Activated CD8-positive, alpha-beta memory T cell treated with anti-CD3 and anti-CD28 coated beads, Interleukin-2, amount 10 ng/mL, durations not matched to agents 7 days and 5 days (primary cell): ENCODE measurements at regions not wholly inside any gene's neighbourhood (a gene's known extent, or its start where the extent isn't known, plus 50 kb on each side); places are given as distances from the start of the nearest gene placed in this dataset.
"Not testable (repeated sequence)": the region's sequence is repeated elsewhere in the genome, so short reads cannot be mapped to it uniquely, and the experiment has no call there.

Experiments
- ATAC-seq: fragments of 150-1000 bp; cut with Tn5 transposase; one replicate; pipeline ENCODE4 v1.10.0; 2021; ENCODE audit warnings: moderate library complexity
- CTCF ChIA-PET: fragments of 350-600 bp; sonication (Branson Sonifier 250); formaldehyde crosslinking; loops from one replicate; lab custom pipeline; 2021; ENCODE audit warnings: antibody characterized with exemption; lab: Charles Lee
- DNase-seq: peaks from one replicate; pipeline ENCODE4 v3.0.0-alpha.2; 2020
- H3K27ac Mint-ChIP-seq: one replicate; pipeline ENCODE4 v1.8.0; 2021; ENCODE audit warnings: mild to moderate bottlenecking, mixed read lengths
- H3K27me3 Mint-ChIP-seq: one replicate; pipeline ENCODE4 v1.8.0; 2021; ENCODE audit warnings: mixed read lengths
- H3K36me3 Mint-ChIP-seq: one replicate; pipeline ENCODE4 v1.8.0; 2021; ENCODE audit warnings: mild to moderate bottlenecking, mixed read lengths
- H3K4me1 Mint-ChIP-seq: one replicate; pipeline ENCODE4 v1.8.0; 2021; ENCODE audit warnings: mixed read lengths
- H3K4me3 Mint-ChIP-seq: one replicate; pipeline ENCODE4 v1.8.0; 2021; ENCODE audit warnings: mild to moderate bottlenecking, moderate library complexity, mixed read lengths
- H3K9me3 Mint-ChIP-seq: one replicate; pipeline ENCODE4 v1.8.0; 2022; ENCODE audit warnings: low read depth, mixed read lengths

DNA sequence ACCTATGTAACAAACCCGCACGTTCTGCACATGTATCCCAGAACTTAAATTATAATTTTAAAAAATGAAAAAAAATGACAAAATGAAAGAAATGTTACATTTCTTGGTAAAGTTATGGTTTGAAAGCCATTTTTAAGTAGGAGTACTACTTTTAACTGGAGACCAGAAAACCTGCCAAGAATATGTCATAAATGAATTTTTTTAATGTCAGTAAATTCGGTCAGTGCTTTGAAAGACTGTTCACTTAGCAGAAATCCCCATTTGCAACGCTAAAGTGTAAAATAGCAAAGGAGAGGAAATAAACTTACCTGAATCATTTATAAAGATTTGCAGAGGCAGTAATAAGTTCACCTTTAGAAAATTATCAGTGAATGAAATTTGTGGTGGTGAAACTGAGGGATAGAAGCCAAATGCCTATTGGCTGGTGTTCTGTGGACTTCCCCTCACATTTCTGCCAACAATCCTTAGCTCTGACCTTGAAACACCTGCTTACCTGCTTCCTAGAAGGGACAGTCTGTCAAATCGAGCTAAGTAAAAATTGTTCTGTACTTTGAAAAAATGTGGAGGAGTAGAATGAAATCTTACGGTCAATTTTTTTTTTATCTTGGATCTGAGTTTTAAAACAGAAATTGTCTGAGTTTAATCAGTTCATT lies 714.2 kb downstream of the SLC6A15 start:
- H3K36me3 Mint-ChIP-seq: no peaks in the 10 kb centered on the region
- ATAC-seq (no peak), DNase-seq (no peak)
- peaks cover 10% of the 10 kb centered on the region for H3K9me3 Mint-ChIP-seq
- no peaks in the 10 kb centered on the region for H3K27me3 Mint-ChIP-seq
- no peaks in the 10 kb centered on the region for H3K4me1 Mint-ChIP-seq
- no peak overlapping the region for H3K27ac Mint-ChIP-seq
- CTCF ChIA-PET: no interaction called here
- no peak overlapping the region for H3K4me3 Mint-ChIP-seq

DNA sequence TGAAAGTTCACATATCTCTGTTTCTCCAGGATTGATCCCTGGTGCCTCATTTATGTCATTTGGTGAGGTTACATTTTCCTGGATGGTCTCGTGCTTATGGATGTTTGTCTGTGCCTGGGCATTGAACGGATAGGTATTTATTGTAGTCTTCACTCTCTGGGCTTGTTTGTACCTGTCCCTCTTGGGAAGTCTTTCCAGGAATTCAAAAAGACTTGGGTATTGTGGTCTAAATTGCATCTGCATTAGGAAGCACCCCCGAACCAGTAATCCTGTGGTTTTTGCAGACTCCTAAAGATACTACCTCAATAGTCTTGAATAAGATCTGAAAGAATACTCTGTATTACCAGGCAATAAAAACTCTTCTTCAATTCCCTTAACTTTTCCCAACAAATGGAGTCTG lies 720.8 kb downstream of the SLC6A15 start:
- peaks cover 12% of the 10 kb centered on the region for H3K9me3 Mint-ChIP-seq
- no peak overlapping the region for H3K27ac Mint-ChIP-seq
- no peak overlapping the region for H3K4me3 Mint-ChIP-seq
- no peaks in the 10 kb centered on the region for H3K36me3 Mint-ChIP-seq
- DNase-seq (no peak), ATAC-seq (no peak)
- CTCF ChIA-PET: no interaction called here
- no peaks in the 10 kb centered on the region for H3K27me3 Mint-ChIP-seq
- H3K4me1 Mint-ChIP-seq: no peaks in the 10 kb centered on the region

DNA sequence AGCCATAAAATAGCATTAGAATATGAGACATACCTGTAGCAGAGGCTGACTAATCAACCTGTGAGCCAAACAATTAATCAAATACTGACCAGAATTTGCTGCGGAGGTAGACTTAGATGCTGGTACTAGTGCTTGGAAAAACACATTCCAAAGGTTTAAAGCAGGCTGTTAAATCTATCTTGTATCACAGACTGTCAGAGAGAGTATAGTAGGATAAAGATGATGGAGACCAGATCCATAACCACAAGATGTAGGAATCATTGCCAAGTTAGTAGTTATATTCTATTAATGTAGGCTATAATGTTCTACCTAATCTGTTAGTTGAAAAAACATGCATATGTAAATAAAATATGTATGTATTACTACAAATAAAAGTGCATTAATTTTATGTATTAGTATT lies 726.2 kb downstream of the SLC6A15 start:
- CTCF ChIA-PET: no interaction called here
- ATAC-seq (no peak), DNase-seq (no peak)
- H3K4me1 Mint-ChIP-seq: no peaks in the 10 kb centered on the region
- H3K9me3 Mint-ChIP-seq: peaks cover 6% of the 10 kb centered on the region
- no peaks in the 10 kb centered on the region for H3K27me3 Mint-ChIP-seq
- no peaks in the 10 kb centered on the region for H3K36me3 Mint-ChIP-seq
- H3K27ac Mint-ChIP-seq: no peak overlapping the region
- H3K4me3 Mint-ChIP-seq: no peak overlapping the region

DNA sequence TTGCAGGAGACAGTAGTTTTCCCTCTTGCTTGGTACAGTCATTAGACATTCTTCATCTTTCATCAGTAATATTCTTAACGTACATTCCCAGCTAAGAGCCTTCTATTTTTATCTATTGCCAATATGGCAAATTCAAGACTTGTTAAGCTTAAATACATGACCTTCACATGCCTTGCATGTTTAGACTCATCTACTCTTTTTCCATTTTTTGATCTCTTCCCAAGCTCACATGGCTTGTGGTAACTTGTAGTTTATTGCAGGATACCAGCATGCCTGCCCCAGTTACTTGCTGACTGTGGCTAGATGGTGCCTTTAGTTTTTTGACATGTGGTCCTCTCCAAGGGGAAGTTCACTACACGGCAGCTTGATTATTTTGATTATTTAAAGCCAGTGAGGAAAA lies 729.0 kb downstream of the SLC6A15 start:
- ATAC-seq (no peak), DNase-seq (no peak)
- H3K27ac Mint-ChIP-seq: no peak overlapping the region
- H3K27me3 Mint-ChIP-seq: no peaks in the 10 kb centered on the region
- H3K36me3 Mint-ChIP-seq: no peaks in the 10 kb centered on the region
- peaks cover 7% of the 10 kb centered on the region for H3K9me3 Mint-ChIP-seq
- CTCF ChIA-PET: no interaction called here
- H3K4me3 Mint-ChIP-seq: no peak overlapping the region
- no peaks in the 10 kb centered on the region for H3K4me1 Mint-ChIP-seq

DNA sequence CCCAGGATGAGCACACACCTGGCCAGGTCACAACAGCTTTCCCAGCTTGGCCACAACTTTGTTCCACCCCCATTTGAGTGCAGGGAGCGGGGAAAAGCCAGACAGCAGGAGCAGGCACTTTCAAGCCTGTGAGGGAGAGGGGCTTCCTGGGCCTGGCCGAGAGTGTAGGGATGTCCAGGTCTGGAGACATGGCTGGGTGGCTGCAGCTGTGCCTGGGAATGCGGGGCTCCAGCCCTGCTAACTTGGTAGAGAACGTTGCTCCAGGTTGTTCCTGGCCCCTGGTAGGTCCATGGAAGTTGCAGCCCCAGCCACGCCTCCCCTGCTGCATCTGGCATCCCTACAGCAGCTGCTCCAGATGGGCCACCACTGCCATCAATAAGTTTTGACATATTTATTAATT lies 738.5 kb downstream of the SLC6A15 start:
- no peaks in the 10 kb centered on the region for H3K27me3 Mint-ChIP-seq
- H3K4me3 Mint-ChIP-seq: no peak overlapping the region
- no peaks in the 10 kb centered on the region for H3K4me1 Mint-ChIP-seq
- DNase-seq: no peak
- no peak overlapping the region for H3K27ac Mint-ChIP-seq
- H3K36me3 Mint-ChIP-seq: no peaks in the 10 kb centered on the region
- CTCF ChIA-PET: no interaction called here
- no peaks in the 10 kb centered on the region for H3K9me3 Mint-ChIP-seq
- ATAC-seq: no peak

DNA sequence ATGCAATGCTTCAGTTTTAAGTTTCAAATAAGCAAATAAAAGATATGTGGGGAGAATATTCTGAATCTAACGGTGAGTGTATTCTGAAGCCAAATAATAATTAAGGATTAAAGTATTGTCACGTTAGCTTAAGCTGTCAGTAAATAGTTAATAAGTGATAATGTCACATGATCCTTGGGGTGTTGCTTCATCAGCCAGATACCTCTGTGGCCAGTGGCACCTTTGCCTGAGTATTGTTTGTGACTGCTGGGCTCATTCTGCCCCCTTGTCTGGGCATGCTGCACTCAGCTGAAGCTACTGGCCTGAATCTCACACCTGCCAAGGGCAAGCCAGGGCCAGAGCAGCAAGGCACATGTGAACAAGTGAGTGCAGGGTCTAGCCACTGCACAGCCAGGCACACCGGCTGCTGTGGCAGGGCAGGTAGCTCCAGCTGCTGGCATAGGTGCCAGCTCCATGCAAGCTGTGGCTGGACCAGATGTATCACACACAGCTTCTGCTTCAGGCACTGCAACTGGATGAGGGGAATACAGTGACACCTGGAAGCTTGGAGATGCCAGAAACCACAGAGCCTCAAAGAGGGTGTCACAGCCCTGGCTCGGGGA lies 739.7 kb downstream of the SLC6A15 start:
- no peak for DNase-seq
- no peak overlapping the region for H3K27ac Mint-ChIP-seq
- H3K36me3 Mint-ChIP-seq: no peaks in the 10 kb centered on the region
- CTCF ChIA-PET: no interaction called here
- no peak overlapping the region for H3K4me3 Mint-ChIP-seq
- no peaks in the 10 kb centered on the region for H3K27me3 Mint-ChIP-seq
- no peaks in the 10 kb centered on the region for H3K9me3 Mint-ChIP-seq
- H3K4me1 Mint-ChIP-seq: no peaks in the 10 kb centered on the region
- no peak for ATAC-seq

DNA sequence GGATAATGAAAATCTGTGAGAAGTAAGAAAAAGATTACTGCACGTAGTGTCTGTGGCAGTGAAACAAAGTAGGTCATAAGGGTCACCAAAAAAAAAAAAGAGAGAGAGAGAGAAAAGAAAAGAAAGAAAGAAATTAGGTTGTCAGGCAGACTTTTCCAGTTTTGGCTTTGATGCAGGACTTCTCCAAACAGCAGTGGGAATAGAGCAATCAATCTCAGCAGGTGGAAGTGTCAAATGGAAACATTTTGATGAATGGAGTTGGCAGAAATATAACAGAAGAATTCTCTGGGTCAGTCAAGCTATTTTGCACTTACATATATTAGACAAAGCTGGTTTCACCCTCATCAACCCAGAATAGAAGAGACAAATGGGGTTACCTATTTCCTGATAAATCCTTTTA lies 745.8 kb downstream of the SLC6A15 start:
- no peak for DNase-seq
- Mint-ChIP-seq H3K27ac (no peak overlapping the region), H3K4me1 (no peaks in the 10 kb centered on the region), H3K27me3 (no peaks in the 10 kb centered on the region), H3K4me3 (no peak overlapping the region), H3K9me3 (peaks cover 7% of the 10 kb centered on the region), H3K36me3 (no peaks in the 10 kb centered on the region)
- CTCF ChIA-PET: no interaction called here
- no peak for ATAC-seq

DNA sequence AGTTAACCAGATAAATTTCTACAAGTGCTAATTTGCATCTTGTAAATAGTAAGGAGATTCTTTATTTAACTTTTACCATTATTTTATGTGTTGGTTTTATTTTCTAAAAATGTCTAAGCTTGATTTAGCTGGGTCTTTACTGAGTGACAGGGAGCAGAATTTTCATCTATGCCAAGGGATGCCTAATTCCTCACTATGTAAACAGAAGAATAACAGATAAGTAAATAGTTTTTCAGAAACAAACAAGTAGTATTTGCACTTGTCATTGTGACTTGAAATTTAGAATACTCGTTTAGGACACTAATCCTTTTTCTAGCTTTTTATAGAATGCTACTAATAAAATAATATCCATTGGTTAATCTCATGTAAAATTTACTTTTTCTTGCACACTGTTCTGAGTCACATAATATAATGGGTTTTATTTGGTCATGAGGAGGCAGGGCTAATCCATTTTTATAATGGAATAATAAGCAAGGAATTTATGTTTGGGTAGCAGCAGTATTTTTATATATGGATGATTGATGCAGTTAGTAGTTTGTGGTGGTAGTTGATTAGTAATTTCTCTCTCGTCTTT lies 746.5 kb downstream of the SLC6A15 start:
- no peak overlapping the region for H3K4me3 Mint-ChIP-seq
- H3K36me3 Mint-ChIP-seq: no peaks in the 10 kb centered on the region
- DNase-seq (no peak), ATAC-seq (no peak)
- no peaks in the 10 kb centered on the region for H3K27me3 Mint-ChIP-seq
- no peaks in the 10 kb centered on the region for H3K4me1 Mint-ChIP-seq
- H3K9me3 Mint-ChIP-seq: peaks cover 10% of the 10 kb centered on the region
- CTCF ChIA-PET: no interaction called here
- no peak overlapping the region for H3K27ac Mint-ChIP-seq

DNA sequence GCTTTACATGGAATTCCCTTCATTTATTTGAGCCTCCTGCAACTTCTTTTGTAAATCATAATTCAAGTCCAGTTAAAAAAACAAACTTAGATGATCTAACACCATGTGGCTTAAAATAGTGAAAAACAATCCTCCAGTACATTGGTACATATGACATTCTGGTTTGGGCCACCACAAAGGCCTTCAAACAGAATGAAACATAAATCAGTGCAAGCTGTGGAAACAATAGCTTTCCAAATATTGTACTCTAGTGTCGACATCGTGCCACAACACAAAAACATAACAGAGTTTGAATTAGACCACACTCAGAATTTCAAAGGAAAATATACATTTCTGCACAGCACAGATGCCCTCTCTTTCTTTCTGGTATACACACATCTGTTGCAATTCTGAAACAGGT lies 751.3 kb downstream of the SLC6A15 start:
- ATAC-seq (no peak), DNase-seq (no peak)
- no peaks in the 10 kb centered on the region for H3K36me3 Mint-ChIP-seq
- H3K4me3 Mint-ChIP-seq: no peak overlapping the region
- CTCF ChIA-PET: no interaction called here
- H3K27me3 Mint-ChIP-seq: no peaks in the 10 kb centered on the region
- no peak overlapping the region for H3K27ac Mint-ChIP-seq
- no peaks in the 10 kb centered on the region for H3K4me1 Mint-ChIP-seq
- H3K9me3 Mint-ChIP-seq: peaks cover 10% of the 10 kb centered on the region

DNA sequence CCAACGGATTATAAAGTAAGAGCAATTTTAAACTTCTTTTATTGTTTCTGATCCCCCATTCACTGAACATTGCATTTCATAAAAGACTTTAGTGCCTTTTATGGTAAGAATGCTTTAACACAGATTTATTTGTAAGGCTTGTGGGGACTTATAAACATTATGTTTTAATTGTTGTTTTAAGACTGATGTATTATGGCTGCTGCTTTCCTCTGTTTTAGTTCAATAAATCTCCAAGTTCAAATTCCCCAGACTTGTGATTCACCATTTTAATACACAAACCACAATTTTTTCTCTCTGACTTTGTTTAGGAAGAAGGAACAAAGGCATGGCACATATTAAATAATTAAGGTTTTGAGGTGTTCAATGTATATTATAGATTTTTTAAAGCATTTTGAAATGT lies 753.3 kb downstream of the SLC6A15 start:
- DNase-seq: no peak
- Mint-ChIP-seq H3K4me3 (no peak overlapping the region), H3K9me3 (peaks cover 10% of the 10 kb centered on the region), H3K36me3 (no peaks in the 10 kb centered on the region), H3K4me1 (no peaks in the 10 kb centered on the region), H3K27ac (no peak overlapping the region), H3K27me3 (no peaks in the 10 kb centered on the region)
- no peak for ATAC-seq
- CTCF ChIA-PET: no interaction called here

DNA sequence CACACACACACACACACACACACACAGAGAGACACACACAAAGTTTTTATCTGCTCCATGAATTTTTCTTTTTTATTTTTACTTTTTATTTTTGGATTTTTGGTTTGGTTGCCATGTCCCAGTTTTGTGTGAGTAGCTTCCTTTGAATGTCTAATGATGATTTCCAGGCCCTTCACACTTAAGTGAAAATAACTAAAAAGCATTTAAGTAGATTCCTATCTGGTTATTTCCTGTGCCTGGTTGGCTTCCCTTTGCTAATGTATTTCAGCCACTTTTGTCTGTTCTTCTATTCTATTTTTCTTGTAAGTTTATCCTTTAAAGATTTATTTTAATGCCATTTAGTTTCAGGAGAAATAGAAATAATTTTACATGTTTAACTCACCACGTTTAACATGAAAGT lies 755.4 kb downstream of the SLC6A15 start:
- H3K4me3 Mint-ChIP-seq: no peak overlapping the region
- CTCF ChIA-PET: no interaction called here
- no peak overlapping the region for H3K27ac Mint-ChIP-seq
- no peaks in the 10 kb centered on the region for H3K27me3 Mint-ChIP-seq
- H3K4me1 Mint-ChIP-seq: no peaks in the 10 kb centered on the region
- H3K36me3 Mint-ChIP-seq: no peaks in the 10 kb centered on the region
- DNase-seq (no peak), ATAC-seq (no peak)
- H3K9me3 Mint-ChIP-seq: peaks cover 3% of the 10 kb centered on the region

DNA sequence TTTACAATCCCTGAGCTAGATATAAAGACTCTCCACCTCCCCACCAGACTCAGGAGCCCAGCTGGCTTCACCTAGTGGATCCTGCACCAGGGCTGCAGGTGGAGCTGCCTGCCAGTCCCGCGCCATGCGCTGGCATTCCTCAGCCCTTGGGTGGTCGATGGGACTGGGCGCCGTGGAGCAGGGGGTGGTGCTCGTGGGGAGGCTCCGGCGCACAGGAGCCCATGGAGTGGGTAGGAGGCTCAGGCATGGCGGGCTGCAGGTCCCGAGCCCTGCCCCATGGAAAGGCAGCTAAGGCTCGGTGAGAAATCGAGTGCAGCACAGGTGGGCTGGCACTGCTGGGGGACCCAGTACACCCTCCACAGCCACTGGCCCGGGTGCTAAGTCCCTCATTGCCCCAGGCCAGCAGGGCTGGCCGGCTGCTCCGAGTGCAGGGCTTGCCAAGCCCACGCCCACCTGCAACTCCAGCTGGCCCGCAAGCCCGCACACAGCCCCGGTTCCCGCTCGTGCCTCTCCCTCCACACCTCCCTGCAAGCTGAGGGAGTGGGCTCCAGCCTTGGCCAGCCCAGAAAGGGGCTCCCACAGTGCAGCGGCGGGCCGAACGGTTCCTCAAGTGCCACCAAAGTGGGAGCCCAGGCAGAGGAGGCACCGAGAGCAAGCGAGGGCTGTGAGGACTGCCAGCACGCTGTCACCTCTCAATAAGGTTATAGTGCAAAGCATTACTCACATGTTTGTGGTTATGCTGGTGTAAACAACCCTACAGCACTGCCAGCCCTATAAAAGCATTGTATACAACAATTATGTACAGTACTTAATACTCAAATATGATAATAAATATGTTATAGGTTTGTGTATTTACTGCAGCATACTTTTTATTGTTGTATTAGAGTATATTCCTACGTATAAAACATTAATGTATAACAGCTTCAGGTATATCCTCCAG lies 757.3 kb downstream of the SLC6A15 start:
- H3K4me1 Mint-ChIP-seq, H3K27ac Mint-ChIP-seq, ATAC-seq, H3K9me3 Mint-ChIP-seq, DNase-seq, H3K36me3 Mint-ChIP-seq, H3K27me3 Mint-ChIP-seq, H3K4me3 Mint-ChIP-seq, CTCF ChIA-PET: not testable (repeated sequence)

DNA sequence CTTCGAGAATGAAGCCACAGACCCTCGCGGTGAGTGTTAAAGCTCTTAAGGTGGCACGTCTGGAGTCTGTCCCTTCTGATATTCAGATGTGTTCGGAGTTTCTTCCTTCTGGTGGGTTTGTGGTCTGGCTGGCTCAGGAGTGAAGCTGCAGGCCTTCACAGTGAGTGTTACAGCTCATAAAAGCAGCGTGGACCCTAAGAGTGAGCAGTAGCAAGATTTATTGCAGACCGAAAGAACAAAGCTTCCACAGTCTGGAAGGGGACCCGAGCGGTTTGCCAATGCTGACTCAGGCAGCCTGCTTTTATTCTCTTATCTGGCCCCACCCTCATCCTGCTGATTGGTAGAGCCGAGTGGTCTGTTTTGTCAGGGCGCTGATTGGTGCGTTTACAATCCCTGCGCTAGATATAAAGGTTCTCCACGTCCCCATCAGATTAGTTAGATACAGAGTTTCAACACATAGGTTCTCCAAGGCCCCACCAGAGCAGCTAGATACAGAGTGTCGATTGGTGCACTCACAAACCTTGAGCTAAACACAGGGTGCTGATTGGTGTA lies 758.1 kb downstream of the SLC6A15 start:
- H3K36me3 Mint-ChIP-seq, H3K4me3 Mint-ChIP-seq, H3K9me3 Mint-ChIP-seq, H3K4me1 Mint-ChIP-seq, DNase-seq, ATAC-seq, H3K27me3 Mint-ChIP-seq, CTCF ChIA-PET, H3K27ac Mint-ChIP-seq: not testable (repeated sequence)
